Activated naive CD4-positive, alpha-beta T cell treated with anti-CD3 and anti-CD28 coated beads for 36 hours (primary cell): ENCODE measurements at regions not wholly inside any gene's neighbourhood (a gene's known extent, or its start where the extent isn't known, plus 50 kb on each side); places are given as distances from the start of the nearest gene placed in this dataset.

ENCODE experiments used
- CTCF ChIA-PET: fragments of 350-600 bp; sonication (Branson Sonifier 250); formaldehyde crosslinking; loops from one replicate; lab custom pipeline; 2021; ENCODE audit warnings: antibody characterized with exemption; lab: Charles Lee
- DNase-seq: peaks from one replicate; pipeline ENCODE4 v3.0.0-alpha.2; 2020
- H3K27ac Mint-ChIP-seq: one replicate; pipeline ENCODE4 v1.8.0; 2021; ENCODE audit warnings: mild to moderate bottlenecking, mixed read lengths
- H3K27me3 Mint-ChIP-seq: one replicate; pipeline ENCODE4 v1.8.0; 2021; ENCODE audit warnings: low read depth, mixed read lengths
- H3K36me3 Mint-ChIP-seq: one replicate; pipeline ENCODE4 v1.8.0; 2021; ENCODE audit warnings: low read depth, mixed read lengths
- H3K4me1 Mint-ChIP-seq: one replicate; pipeline ENCODE4 v1.8.0; 2021; ENCODE audit warnings: low read depth, mixed read lengths
- H3K4me3 Mint-ChIP-seq: one replicate; pipeline ENCODE4 v1.8.0; 2021; ENCODE audit warnings: mild to moderate bottlenecking, moderate library complexity, mixed read lengths
- H3K9me3 Mint-ChIP-seq: one replicate; pipeline ENCODE4 v1.8.0; 2021; ENCODE audit warnings: mixed read lengths
- intact Hi-C: fragments of 100-400 bp; cut with micrococcal nuclease; formaldehyde crosslinking; loops from one replicate; pipeline ENCODE4 v1.15.1; 2023

DNA sequence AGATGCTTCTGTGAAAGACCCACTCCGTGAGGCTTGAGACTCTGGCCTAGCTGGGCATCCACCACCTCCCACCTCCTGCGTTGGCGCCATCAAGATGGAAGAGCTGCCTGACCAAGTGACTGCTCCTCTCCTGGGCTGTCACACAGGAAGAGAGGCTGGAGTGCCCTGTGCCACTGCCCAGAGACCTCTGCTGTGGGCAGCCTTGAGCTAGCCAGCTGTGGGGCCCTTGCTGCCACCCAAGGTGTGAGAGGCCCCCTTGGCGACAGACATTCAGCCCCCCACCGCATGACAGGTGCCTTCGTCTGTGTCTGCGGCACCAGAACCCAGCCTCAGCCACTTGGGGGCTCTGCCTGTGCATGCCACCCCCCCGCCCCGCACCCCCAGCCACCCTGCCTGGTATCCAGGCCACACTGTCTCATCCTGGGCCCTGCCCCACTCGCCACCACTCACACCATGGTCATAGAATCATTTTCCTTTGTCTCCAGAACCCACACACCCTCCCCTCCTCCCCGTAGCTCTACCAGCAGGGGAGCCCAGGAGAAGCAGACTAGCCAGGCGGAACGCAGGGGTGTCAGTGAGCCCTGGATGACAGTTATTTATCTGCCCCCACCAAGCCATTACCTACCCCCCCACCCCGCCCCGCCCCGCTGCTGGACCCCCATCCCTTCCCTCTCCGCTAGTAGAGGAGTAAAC lies 120.9 kb upstream of the LHX1 start:
- Mint-ChIP-seq H3K27ac (no peak overlapping the region), H3K4me3 (no peak overlapping the region), H3K4me1 (no peaks in the 10 kb centered on the region), H3K9me3 (no peaks in the 10 kb centered on the region), H3K27me3 (peaks cover 44% of the 10 kb centered on the region), H3K36me3 (no peaks in the 10 kb centered on the region)
- DNase-seq = no peak
- intact Hi-C loops = no loop called here
- CTCF ChIA-PET = interaction anchor here (0.6 kb wide), 1 partner anchor 296 kb away, joined by 3 read pairs; no protein-coding TSS in a partner anchor

DNA sequence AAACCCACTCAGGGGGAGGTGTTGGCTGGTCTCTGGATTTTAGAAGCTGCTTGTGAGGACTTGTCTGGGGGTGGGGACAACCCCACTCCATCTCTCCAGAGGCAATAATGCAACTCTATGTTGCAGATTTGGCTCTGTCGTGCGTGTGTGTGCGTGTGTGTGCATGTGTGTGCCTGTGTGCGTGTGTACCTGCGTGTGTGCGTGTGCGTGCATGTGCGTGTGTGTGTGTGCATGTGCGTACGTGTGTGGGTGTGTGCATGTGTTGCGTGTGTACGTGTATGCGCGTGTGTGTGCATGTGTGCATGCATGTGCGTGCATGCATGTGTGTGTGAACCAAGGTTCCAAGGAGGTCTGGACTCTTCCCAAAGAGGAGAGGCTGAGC lies 120.4 kb upstream of the LHX1 start:
- no peak overlapping the region for H3K4me3 Mint-ChIP-seq
- no peak overlapping the region for H3K27ac Mint-ChIP-seq
- DNase-seq = no peak
- H3K9me3 Mint-ChIP-seq = no peaks in the 10 kb centered on the region
- CTCF ChIA-PET = interaction anchor here (0.6 kb wide), 1 partner anchor 296 kb away, joined by 3 read pairs; no protein-coding TSS in a partner anchor
- intact Hi-C loops = no loop called here
- peaks cover 44% of the 10 kb centered on the region for H3K27me3 Mint-ChIP-seq
- no peaks in the 10 kb centered on the region for H3K4me1 Mint-ChIP-seq
- no peaks in the 10 kb centered on the region for H3K36me3 Mint-ChIP-seq

DNA sequence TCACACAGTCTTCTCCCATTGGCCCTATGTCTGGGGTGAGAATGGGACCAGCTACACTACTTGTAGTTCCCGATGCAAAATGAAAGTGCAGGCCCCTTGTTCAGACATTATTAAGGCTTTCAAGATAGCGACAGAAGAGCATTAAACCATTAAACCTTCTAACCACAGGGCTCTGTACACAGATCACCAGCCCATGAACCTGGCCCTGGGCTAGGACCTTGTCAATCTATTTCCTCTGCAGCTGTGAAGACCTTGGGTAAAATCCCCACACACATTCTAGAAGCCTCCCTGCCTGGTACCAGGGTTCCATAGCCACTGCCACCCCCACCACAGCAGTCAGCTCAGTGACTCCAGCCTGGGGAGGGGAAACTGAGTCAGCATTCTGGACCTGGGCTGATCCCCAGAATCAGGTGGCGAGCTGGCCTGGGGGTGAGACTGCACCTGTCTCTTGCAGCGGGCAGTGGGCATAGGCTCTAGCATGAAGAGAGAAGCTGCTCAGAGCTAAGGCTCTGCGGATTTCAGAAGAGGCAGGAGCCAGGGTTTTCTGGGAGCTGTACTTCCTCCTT lies 119.7 kb upstream of the LHX1 start:
- DNase-seq = no peak
- H3K27ac Mint-ChIP-seq = no peak overlapping the region
- peaks cover 40% of the 10 kb centered on the region for H3K27me3 Mint-ChIP-seq
- H3K9me3 Mint-ChIP-seq = no peaks in the 10 kb centered on the region
- CTCF ChIA-PET = no interaction called here
- H3K4me3 Mint-ChIP-seq = no peak overlapping the region
- no peaks in the 10 kb centered on the region for H3K4me1 Mint-ChIP-seq
- H3K36me3 Mint-ChIP-seq = no peaks in the 10 kb centered on the region
- intact Hi-C loops = no loop called here

DNA sequence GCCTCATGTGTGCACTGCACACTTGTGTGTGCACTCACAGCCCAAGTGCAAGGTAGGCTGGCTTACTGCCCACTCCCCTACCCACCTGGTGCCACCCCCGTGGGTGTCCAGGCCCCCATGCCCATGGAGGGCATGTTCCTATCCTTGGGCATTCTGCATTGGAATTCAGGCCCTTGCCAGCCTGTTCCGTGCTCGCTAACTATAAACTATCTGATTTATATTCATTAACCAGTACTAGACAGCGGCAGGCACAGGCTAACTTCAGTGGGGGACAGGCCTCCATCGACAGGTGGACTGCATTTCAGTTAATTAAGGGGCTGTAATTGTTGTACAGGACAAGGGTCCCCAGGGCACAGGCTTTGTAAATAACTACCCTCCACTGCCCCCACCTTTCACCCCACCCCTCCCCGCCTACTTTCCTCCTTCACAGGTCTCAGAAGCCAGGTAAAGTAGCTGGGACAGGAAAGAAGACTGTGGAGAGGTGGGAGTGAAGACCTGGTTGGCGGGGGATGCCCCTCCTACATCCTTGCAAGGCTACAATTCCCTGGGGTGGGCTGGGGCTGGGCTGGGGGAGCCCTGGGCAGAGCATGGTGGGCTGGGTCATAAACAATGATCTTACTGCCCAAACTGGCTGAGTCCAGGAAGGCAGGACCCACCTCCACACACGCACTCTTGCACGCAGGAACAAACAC lies 119.0 kb upstream of the LHX1 start:
- Mint-ChIP-seq H3K36me3 (no peaks in the 10 kb centered on the region), H3K27ac (no peak overlapping the region), H3K4me1 (no peaks in the 10 kb centered on the region), H3K9me3 (no peaks in the 10 kb centered on the region), H3K27me3 (peaks cover 36% of the 10 kb centered on the region), H3K4me3 (no peak overlapping the region)
- intact Hi-C loops = no loop called here
- DNase-seq = no peak
- CTCF ChIA-PET = no interaction called here

DNA sequence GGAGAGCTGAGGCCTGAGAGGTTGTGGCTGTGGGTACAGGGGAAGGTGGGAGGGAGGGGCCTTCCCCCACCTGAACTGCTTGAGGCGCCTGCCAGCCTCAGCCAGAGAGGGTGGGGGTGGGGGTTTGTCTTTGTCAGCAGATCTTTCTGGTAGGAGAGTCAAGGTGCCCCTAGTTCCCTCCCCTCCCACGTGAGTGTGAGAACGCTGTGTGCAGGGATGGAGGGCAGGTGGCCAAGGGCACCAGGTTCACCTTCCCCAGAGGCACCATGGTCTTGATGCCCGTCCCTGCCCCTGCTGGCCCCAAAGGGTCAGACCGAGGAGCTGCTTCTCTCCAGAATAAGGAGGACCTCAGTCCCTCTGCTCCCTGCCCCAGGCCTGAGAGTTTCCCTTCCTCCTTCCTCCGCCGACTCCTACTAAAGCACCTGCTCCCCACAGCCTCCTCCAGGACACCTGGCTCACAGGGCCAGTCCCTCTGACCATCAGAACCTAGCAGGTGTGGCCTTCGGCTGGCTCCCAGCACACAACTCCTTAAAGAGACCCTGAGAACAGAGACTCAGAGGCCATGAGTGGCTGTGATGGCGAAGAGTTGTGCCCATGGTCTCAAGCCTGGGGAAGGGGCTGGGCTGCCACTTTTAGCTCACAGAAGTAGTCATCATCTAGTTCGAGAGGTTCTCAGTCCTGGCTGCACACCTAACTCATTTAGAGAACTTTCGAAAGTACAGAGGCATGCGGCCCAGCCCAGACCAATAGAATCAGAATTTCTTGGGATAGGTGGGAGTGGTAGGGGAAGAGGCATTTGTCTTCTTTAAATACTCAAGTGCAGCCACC lies 113.2 kb upstream of the LHX1 start:
- no peak overlapping the region for H3K4me3 Mint-ChIP-seq
- CTCF ChIA-PET = no interaction called here
- no peak overlapping the region for H3K27ac Mint-ChIP-seq
- intact Hi-C loops = no loop called here
- peaks cover 32% of the 10 kb centered on the region for H3K27me3 Mint-ChIP-seq
- no peak for DNase-seq
- no peaks in the 10 kb centered on the region for H3K9me3 Mint-ChIP-seq
- H3K4me1 Mint-ChIP-seq = no peaks in the 10 kb centered on the region
- H3K36me3 Mint-ChIP-seq = no peaks in the 10 kb centered on the region

DNA sequence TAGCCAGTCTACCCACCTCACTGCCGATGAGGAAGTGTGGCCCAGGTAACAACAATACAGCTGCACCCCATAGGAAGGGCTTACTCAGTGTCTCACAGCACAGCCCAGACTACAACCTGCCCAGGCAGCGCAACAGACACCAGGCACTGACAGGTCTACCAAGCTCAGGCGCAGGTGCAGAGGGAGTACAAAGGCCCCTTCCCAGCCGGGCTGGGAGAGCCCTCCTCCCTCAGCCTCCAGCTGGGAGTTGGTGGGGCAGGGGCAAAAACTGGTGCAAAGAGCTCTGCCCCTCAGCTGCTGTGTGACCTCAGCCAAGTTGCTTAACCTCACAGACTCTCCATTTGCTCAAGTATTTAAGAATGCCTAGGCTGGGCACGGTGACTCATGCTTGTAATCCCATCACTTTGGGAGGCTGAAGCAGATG lies 112.6 kb upstream of the LHX1 start:
- intact Hi-C loops = no loop called here
- H3K36me3 Mint-ChIP-seq = no peaks in the 10 kb centered on the region
- H3K4me3 Mint-ChIP-seq = no peak overlapping the region
- no peak overlapping the region for H3K27ac Mint-ChIP-seq
- peaks cover 32% of the 10 kb centered on the region for H3K27me3 Mint-ChIP-seq
- H3K4me1 Mint-ChIP-seq = no peaks in the 10 kb centered on the region
- CTCF ChIA-PET = interaction anchor here (0.8 kb wide), 1 partner anchor 51 kb away, joined by 6 read pairs; no protein-coding TSS in a partner anchor
- DNase-seq = no peak
- H3K9me3 Mint-ChIP-seq = no peaks in the 10 kb centered on the region

DNA sequence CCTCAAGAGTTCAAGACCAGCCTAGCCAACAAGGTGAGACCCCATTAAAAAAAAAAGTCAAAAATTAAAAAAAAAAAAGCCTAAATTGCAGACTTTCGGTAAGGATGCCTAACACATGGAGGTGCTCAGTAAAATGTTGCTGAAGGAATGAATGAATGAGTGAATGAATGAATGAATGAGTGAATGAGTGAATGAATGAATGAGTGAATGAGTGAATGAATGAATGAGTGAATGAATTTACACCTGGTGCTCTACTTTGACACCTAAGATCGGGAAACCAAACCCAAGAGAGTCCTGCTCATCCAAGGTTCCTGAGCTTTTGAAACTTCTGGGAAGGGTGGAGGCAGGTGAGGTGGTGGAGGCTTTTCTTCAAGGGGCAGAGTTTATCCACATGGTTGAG lies 112.2 kb upstream of the LHX1 start:
- Mint-ChIP-seq H3K9me3 (no peaks in the 10 kb centered on the region), H3K4me3 (no peak overlapping the region), H3K27me3 (peaks cover 32% of the 10 kb centered on the region), H3K4me1 (no peaks in the 10 kb centered on the region), H3K36me3 (no peaks in the 10 kb centered on the region), H3K27ac (no peak overlapping the region)
- CTCF ChIA-PET = interaction anchor here (0.8 kb wide), 1 partner anchor 50 kb away, joined by 6 read pairs; no protein-coding TSS in a partner anchor
- intact Hi-C loops = no loop called here
- DNase-seq = no peak

DNA sequence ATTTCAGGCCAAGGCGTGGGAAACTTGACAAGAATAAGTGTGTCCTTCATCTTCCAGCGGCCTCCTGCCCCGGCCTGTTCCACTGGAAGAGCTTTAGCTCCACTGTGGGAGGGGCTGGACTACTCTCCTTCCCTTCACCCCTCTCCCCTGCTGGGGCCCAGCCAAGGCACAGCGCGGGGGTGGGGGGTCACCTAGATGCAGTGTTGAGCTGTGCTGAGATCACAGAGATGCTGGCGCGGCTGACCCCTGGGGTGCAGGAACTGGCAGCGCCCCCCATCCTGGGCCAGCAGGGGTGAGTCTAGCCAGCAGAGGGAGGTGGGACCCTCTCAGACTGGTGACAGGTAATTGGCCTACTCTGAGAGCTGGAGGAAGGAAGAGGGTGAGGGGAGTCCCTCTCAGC lies 111.8 kb upstream of the LHX1 start:
- DNase-seq = no peak
- CTCF ChIA-PET = interaction anchor here (0.8 kb wide), 1 partner anchor 50 kb away, joined by 6 read pairs; no protein-coding TSS in a partner anchor
- Mint-ChIP-seq H3K9me3 (no peaks in the 10 kb centered on the region), H3K27me3 (peaks cover 32% of the 10 kb centered on the region), H3K36me3 (no peaks in the 10 kb centered on the region), H3K4me3 (no peak overlapping the region), H3K27ac (no peak overlapping the region), H3K4me1 (no peaks in the 10 kb centered on the region)
- intact Hi-C loops = no loop called here

DNA sequence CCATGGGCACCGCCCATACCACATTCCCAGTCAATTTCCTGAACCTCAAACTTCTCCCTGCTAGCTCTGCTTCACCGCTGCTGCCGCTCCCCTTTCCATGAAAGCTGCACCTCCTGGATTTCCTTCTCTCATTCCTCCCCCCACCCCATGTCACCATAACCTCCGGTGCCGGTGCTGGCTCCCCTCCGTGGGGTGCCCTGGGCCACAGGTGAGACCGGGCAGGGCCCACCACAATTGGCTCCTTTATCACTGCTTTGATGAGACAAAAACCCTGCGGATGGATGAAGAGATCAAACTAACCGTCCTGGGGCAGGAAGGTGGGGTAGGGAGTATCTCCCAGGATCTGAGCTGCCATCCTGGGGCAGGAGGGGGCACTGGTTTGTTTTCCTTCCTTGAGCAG lies 111.3 kb upstream of the LHX1 start:
- H3K4me1 Mint-ChIP-seq = no peaks in the 10 kb centered on the region
- no peak overlapping the region for H3K4me3 Mint-ChIP-seq
- no peak for DNase-seq
- CTCF ChIA-PET = no interaction called here
- peaks cover 32% of the 10 kb centered on the region for H3K27me3 Mint-ChIP-seq
- no peak overlapping the region for H3K27ac Mint-ChIP-seq
- H3K36me3 Mint-ChIP-seq = no peaks in the 10 kb centered on the region
- H3K9me3 Mint-ChIP-seq = no peaks in the 10 kb centered on the region
- intact Hi-C loops = no loop called here

DNA sequence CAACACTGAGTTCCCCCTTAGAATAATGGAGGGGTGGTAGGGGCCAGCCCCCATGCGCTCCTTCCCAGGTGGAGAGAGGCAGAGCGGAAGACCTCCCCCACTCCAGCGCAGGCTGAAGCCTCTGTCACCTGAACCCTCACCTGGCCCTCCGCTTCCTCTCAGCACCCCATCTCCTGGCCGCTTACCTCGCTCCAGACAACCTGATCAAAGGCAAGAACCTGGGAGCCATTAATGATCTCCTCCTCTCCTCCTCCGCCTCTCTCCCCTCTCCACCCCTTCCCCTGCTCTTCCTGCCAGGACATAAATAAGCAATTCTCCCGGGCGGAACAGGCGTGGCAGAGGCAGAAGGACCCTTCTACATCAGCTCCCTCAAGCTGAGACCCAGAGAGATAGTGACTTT lies 110.2 kb upstream of the LHX1 start:
- Mint-ChIP-seq H3K9me3 (no peaks in the 10 kb centered on the region), H3K36me3 (no peaks in the 10 kb centered on the region), H3K4me1 (no peaks in the 10 kb centered on the region), H3K27me3 (peaks cover 27% of the 10 kb centered on the region), H3K4me3 (no peak overlapping the region), H3K27ac (no peak overlapping the region)
- intact Hi-C loops = no loop called here
- no peak for DNase-seq
- CTCF ChIA-PET = interaction anchor here (0.9 kb wide), 1 partner anchor 220 kb away, joined by 4 read pairs; no protein-coding TSS in a partner anchor

DNA sequence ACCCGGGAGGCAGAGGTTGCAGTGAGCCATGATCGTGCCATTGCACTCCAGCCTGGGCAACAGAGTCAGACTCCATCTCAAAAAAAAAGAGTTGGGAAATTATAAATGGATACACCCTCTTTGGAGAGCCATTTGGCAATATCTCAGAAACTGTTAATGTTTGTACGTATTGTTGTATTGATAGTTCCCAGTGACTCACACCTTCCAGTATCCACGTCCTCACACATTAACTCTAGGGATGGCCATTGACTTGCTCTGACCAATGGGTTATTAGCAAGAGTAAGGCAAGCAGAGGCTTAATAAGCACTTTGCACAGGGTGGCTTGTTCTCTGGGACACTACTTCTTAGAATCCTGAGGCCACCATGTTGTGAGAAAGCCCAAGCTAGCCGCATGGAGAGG lies 107.6 kb upstream of the LHX1 start:
- Mint-ChIP-seq H3K27ac (no peak overlapping the region), H3K27me3 (peaks cover 20% of the 10 kb centered on the region), H3K9me3 (no peaks in the 10 kb centered on the region), H3K4me3 (no peak overlapping the region), H3K4me1 (no peaks in the 10 kb centered on the region), H3K36me3 (no peaks in the 10 kb centered on the region)
- no peak for DNase-seq
- intact Hi-C loops = no loop called here
- CTCF ChIA-PET = no interaction called here

DNA sequence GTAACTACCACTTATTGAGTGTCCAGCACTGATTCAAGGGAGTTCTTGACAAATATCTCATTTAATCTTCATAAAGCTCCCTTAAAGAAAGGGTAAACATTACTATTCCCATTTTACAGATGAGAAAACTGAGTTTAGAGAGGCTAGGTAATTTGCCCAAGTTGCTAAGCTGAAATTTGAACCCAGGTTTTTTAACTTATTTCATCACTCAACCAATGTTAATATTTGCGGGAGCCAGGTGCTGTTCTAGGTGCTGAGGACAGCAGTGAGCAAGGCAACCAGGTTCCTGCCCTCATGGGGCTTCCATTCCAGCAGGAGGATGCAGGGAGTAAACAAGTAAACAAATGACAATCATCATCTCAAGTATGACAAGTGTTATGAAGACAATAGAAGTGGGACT lies 104.0 kb upstream of the LHX1 start:
- CTCF ChIA-PET = no interaction called here
- H3K4me3 Mint-ChIP-seq = no peak overlapping the region
- no peaks in the 10 kb centered on the region for H3K36me3 Mint-ChIP-seq
- no peaks in the 10 kb centered on the region for H3K27me3 Mint-ChIP-seq
- no peaks in the 10 kb centered on the region for H3K4me1 Mint-ChIP-seq
- H3K9me3 Mint-ChIP-seq = no peaks in the 10 kb centered on the region
- H3K27ac Mint-ChIP-seq = no peak overlapping the region
- no peak for DNase-seq
- intact Hi-C loops = no loop called here
